ENCODE measurements at regions not wholly inside any gene's neighbourhood (a gene's known extent, or its start where the extent isn't known, plus 50 kb on each side); places are given as distances from the start of the nearest gene placed in this dataset.

- H3K4me3 ChIP-seq (ENCODE audit: low read length) = no peak overlapping the region
These were observed 1271.6 kb downstream of the NSUN3 start for GRCh38 chr3:95334461-95334860.

GRCh38 chr3:95335517-95335916, 1272.7 kb downstream of the NSUN3 start:
- Histone ChIP-seq H3K9me3 (ENCODE audit: low read length) (no peaks in the 10 kb centered on the region), H4K20me1 (ENCODE audit: insufficient read depth) (no peaks in the 10 kb centered on the region), H3K27me3 (ENCODE audit: insufficient read depth, low read depth, low read length) (no peaks in the 10 kb centered on the region), H3K79me2 (replicated peaks; ENCODE audit: insufficient read depth, low read length) (no peaks in the 10 kb centered on the region), H2AFZ (ENCODE audit: low read depth, low read length) (no peak overlapping the region), H3K27ac (ENCODE audit: low read length) (no peak overlapping the region), H3K36me3 (ENCODE audit: insufficient read depth, low read length) (no peaks in the 10 kb centered on the region), H3K4me3 (ENCODE audit: low read length) (no peak overlapping the region), H3F3A (ENCODE audit: insufficient read depth, low read length, poor library complexity, severe bottlenecking) (no peaks in the 10 kb centered on the region), H3K9me2 (ENCODE audit: insufficient read depth, low read length) (no peaks in the 10 kb centered on the region), H3K9ac (ENCODE audit: low read length) (no peak overlapping the region), H3K4me2 (ENCODE audit: low read length) (no peak overlapping the region)
- TF ChIP-seq CTCF (IDR thresholded peaks at IDR 0.05; ENCODE audit: poor library complexity, severe bottlenecking) (no peak), MXI1 (conservative IDR thresholded peaks at IDR 0.05; ENCODE audit: poor library complexity, severe bottlenecking) (no peak), POLR2AphosphoS5 (IDR thresholded peaks at IDR 0.05) (no peak), SMC3 (conservative IDR thresholded peaks at IDR 0.05; ENCODE audit: poor library complexity) (no peak), TAF1 (IDR thresholded peaks at IDR 0.05; ENCODE audit: low read depth) (no peak)

More at GRCh38 chr3:95334461-95334860, 1271.6 kb downstream of the NSUN3 start:
- no peaks in the 10 kb centered on the region for H3K79me2 ChIP-seq (replicated peaks; ENCODE audit: insufficient read depth, low read length)
- no peaks in the 10 kb centered on the region for H3K9me2 ChIP-seq (ENCODE audit: insufficient read depth, low read length)
- H3F3A ChIP-seq (ENCODE audit: insufficient read depth, low read length, poor library complexity, severe bottlenecking) = no peaks in the 10 kb centered on the region
- H3K27ac ChIP-seq (ENCODE audit: low read length) = no peak overlapping the region
- H3K9ac ChIP-seq (ENCODE audit: low read length) = no peak overlapping the region
- no peak overlapping the region for H3K4me2 ChIP-seq (ENCODE audit: low read length)
- H4K20me1 ChIP-seq (ENCODE audit: insufficient read depth) = no peaks in the 10 kb centered on the region
- no peaks in the 10 kb centered on the region for H3K9me3 ChIP-seq (ENCODE audit: low read length)
- H3K27me3 ChIP-seq (ENCODE audit: insufficient read depth, low read depth, low read length) = no peaks in the 10 kb centered on the region
- no peak overlapping the region for H2AFZ ChIP-seq (ENCODE audit: low read depth, low read length)
- no peaks in the 10 kb centered on the region for H3K36me3 ChIP-seq (ENCODE audit: insufficient read depth, low read length)
- TF ChIP-seq MXI1 (conservative IDR thresholded peaks at IDR 0.05; ENCODE audit: poor library complexity, severe bottlenecking) = no peak
- no peak for TF ChIP-seq EP300 (conservative IDR thresholded peaks at IDR 0.05; ENCODE audit: poor library complexity, severe bottlenecking)
- no peak for TF ChIP-seq EZH2 (IDR thresholded peaks at IDR 0.05; ENCODE audit: borderline replicate concordance, insufficient read depth, low read length, poor library complexity, severe bottlenecking)
- no peak for TF ChIP-seq REST (IDR thresholded peaks at IDR 0.05; ENCODE audit: borderline replicate concordance)
- TF ChIP-seq CTCF (IDR thresholded peaks at IDR 0.05; ENCODE audit: poor library complexity, severe bottlenecking) = no peak
- TF ChIP-seq SMC3 (conservative IDR thresholded peaks at IDR 0.05; ENCODE audit: poor library complexity) = no peak
- no peak for TF ChIP-seq POLR2AphosphoS5 (IDR thresholded peaks at IDR 0.05)
- TF ChIP-seq TAF1 (IDR thresholded peaks at IDR 0.05; ENCODE audit: low read depth) = no peak
- TF ChIP-seq RAD21 (conservative IDR thresholded peaks at IDR 0.05) = no peak
